Erythroblast (primary cell): ENCODE measurements at regions not wholly inside any gene's neighbourhood (a gene's known extent, or its start where the extent isn't known, plus 50 kb on each side); places are given as distances from the start of the nearest gene placed in this dataset.

Experiments used
- GATA1 ChIP-seq: IDR thresholded peaks from 2 replicates; pipeline ENCODE4 v1.6.1; 2011; ENCODE audit warnings: low read depth, mild to moderate bottlenecking, control low read depth, low read length, moderate library complexity
- POLR2A ChIP-seq: IDR thresholded peaks from 2 replicates; pipeline ENCODE4 v1.6.1; 2011; ENCODE audit warnings: mild to moderate bottlenecking, low read length

DNA sequence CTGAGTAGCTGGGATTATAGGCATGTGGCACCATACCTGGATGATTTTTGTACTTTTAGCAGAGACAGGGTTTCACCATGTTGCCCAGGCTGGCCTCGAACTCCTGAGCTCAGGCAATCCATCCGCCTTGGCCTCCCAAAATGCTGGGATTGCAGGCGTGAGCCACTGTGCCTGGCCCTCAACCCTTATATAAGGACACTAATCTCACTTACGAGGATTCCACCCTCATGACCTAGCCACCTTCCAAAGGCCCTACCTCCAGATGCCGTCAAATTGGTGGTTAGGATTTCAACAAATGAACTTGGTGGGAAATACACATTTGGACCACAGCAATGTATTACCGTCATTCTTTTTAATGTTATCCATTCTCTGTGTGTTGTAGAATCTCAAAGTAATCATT, 61.0 kb downstream of the ING1 start:
- TF ChIP-seq POLR2A (no peak), GATA1 (no peak)
